Left colon (tissue), 2 donors: ENCODE measurements at regions not wholly inside any gene's neighbourhood (a gene's known extent, or its start where the extent isn't known, plus 50 kb on each side); places are given as distances from the start of the nearest gene placed in this dataset.

ENCODE experiments used
- ATAC-seq: fragments of 200-7000 bp; cut with Tn5 transposase; one replicate; pipeline ENCODE4 v1.9.1; 2020; ENCODE audit warnings: mild to moderate bottlenecking, moderate library complexity
- DNase-seq, 2 donors: peaks; one replicate each; pipeline ENCODE4 v3.0.0-alpha.2; 2020
- intact Hi-C, 2 donors: fragments of 100-400 bp; cut with DNase I in 1 of 2; cut with micrococcal nuclease in 1 of 2; formaldehyde crosslinking; loops; one replicate each; pipeline versions ENCODE4 v1.11.2 to v1.14.0; 2022; cut with DNase I, micrococcal nuclease
- donor health status: DM: no; HTN: no; CAD: no.
- donor health status: DM: yes; HTN: yes; CAD: no.

DNA sequence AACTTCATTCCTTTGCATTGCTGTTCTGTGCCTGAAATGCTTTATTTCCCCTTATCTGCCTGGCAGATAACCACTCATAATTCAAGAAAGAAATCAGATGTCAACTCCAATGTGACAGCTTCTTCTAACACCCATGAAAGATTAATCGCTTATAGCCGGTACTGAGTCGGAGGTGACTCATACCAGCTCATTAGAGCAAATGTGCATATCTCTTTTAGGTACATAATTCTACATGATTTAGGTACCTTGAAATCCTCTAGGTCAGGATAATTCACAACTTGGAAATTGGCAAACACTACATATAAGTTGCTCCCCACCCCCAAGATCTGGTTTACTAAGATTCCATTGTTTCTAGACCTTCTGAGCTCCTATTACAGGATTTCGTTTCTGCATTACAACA lies 554.4 kb upstream of the SORCS1 start:
- ATAC-seq (no peak), DNase-seq (no peak)
- intact Hi-C loops = no loop called here

DNA sequence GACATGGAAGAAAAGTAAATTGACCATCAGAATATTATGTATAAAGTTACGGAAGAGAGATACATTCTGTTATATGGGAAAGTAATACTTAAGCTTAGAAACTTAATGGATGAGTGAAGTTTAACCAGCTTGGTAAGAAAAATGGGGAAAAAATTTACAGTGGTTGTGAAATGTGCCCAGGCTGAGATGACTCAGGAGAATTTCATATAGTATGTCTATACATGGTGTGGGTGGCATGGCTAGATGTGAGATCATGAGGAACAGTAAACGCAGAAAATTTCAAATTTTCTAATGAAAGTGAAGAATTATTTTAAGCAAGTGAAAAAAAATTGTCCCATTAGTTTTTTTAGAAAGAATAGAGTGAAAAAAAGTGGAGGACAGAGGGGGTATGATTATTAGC lies 552.5 kb upstream of the SORCS1 start:
- DNase-seq (no peak), ATAC-seq (no peak)
- intact Hi-C loops = no loop called here

DNA sequence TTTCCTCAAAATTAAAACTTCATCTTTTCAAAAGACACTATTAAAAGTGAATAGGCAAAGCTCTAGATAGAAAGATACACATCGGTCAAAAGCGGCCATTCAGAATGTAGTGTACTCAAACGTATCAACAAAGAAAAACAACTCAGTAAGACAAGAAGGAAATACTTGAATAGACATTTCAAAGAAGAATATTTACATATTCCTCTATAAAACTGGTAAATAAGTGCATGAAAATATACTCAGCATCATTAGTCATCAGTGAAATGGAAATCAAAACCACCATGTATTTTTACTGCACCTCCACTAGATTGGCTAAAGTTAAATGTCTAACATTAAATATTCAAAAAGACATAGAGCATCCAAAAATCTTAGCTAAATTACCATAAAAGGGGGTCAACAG lies 551.1 kb upstream of the SORCS1 start:
- no peak for ATAC-seq
- intact Hi-C loops = no loop called here
- no peak for DNase-seq

DNA sequence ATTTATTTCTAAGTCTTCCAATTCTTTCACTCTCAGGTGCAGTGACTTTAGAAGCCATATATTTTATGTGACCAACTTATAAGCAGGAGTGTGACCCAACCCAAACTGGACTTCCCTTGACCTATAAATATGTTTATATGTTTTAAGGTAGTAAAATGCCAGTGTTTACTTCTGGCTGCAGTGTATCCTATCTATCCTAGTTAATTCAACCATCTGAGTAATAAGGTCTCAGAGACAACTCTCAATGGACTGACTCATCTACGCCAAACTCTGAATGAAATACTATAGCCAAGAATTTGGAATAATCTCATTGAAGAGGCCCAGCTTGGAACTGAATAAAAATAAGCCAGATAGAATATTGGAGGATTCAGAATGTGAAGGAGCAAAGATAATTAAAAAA lies 544.5 kb upstream of the SORCS1 start:
- intact Hi-C loops = no loop called here
- no peak for DNase-seq
- no peak for ATAC-seq

DNA sequence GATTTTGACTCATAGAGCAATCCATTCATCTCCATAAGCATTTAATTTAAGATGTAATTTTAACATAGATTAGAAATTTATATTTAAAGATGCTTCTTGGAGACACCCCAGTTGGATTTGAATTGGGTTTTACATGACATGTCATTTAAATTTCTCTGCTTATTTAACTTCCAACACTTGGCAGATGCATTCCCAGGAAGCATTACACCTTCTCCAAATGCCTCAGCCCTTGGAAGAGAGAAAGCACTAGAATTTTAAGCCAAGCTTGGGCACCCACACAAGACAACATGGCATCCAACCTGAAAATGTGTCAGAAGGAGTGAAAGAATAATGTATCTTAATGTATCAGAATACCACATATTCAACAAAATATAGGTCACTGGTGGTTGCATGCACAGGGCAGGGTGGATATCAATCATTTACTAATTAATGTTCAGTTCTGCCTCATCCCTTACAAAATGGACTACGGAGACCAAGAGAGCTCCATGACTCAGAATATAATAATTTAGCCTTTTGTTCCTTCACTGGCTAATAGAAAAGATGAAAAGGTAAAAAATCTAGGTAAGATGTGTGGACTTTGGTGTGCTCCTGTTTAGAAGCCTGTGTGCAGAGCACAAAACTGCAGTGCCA lies 541.7 kb upstream of the SORCS1 start:
- ATAC-seq = no peak
- intact Hi-C loops = no loop called here
- no peak for DNase-seq

DNA sequence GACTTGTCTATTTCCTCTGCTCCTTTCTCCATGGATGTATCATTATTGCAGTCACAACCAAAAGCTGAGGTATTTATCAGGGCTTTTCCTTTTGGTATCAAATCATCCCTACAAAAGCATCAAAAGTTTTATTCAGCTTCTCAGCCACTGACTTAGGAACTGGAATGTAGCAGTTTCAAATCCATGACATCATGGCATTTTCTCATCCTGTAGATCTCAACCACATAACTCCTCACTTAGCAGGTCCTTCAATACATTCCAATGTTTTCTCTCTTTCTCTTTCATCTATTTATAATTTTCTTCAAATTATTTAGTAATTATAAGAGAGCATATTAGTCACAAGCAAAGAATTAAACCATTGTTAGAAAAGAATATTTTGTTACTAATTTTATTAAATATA lies 537.4 kb upstream of the SORCS1 start:
- intact Hi-C loops = no loop called here
- ATAC-seq = no peak
- no peak for DNase-seq

DNA sequence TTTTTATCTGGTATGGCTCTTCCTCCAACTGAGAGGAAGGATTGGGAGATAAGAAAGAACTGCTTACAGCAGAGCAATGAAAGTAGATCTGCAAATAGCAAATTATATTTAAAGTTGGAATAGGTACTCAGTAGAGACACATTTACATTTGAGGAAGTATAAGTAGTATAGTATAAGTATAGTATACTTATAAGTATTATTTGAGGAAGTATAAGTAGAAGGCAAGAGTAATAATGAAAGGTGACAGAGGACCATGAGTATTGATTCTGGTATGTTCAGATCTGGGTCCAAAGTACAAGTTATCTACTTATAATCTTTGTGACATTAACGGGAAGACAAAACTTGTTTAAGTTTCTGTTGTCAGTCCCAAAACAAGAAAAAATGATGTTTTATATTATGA lies 527.6 kb upstream of the SORCS1 start:
- no peak for ATAC-seq
- intact Hi-C loops = no loop called here
- DNase-seq = no peak

DNA sequence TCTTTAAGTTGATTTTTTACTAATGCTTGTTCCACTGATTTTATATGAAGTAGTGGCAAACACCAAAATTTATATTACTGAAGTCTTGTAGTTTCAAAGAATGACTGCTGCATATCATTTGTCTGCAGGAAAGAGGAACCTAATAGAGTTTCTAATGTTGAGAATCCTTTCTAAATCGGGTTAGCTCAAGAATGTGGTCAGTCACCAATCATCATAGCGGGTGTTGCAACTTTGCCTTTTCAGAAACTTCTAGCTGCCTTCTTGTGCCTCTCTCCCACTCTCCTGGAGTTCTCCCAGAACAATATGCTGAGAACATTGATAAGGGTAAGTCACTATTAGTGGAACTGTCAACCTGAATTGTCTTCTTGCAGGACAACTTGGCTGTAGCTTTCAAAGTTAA lies 524.8 kb upstream of the SORCS1 start:
- no peak for DNase-seq
- intact Hi-C loops = no loop called here
- ATAC-seq = no peak

DNA sequence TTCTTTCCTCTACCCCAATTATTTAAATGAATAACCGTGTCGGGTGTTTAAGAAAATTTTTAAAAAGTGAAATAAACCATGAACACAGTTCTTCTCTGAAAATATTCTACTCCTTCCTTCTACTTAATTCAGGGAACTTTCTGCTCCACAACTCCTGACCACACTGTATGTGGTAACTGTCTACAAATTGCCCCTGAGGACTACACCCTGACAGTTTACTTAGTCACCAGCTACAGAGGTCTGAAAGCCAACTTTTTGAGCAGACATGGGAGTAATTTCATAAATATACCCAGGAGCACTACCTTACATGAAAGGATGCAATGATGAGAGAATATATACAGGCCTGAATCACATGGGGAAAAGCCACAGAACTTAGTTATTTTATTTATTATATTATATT lies 523.2 kb upstream of the SORCS1 start:
- ATAC-seq = no peak
- intact Hi-C loops = no loop called here

DNA sequence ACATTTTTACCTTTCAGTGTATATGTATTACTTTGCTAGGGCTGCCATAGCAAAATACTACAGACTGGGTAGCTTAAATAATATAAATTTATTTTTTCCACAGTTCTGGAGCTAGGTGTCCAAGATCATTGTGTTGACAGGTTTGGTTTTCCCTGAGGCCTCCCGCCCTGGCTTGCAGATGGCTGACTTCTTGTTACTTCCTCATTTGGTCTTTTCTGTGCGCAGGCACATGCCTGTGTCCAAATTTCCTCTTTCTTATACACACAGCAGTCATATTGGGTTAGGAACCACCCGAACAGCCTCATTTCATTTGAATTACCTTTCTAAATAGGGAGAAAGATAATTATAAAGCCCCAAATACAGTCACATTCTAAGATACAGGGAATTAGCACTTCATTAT lies 521.6 kb upstream of the SORCS1 start:
- peak; percentile 63 for ATAC-seq
- peak; percentile 16 to 28 for DNase-seq
- intact Hi-C loops = no loop called here

More for the DNA sequence above, 523.2 kb upstream of the SORCS1 start:
- DNase-seq = no peak

DNA sequence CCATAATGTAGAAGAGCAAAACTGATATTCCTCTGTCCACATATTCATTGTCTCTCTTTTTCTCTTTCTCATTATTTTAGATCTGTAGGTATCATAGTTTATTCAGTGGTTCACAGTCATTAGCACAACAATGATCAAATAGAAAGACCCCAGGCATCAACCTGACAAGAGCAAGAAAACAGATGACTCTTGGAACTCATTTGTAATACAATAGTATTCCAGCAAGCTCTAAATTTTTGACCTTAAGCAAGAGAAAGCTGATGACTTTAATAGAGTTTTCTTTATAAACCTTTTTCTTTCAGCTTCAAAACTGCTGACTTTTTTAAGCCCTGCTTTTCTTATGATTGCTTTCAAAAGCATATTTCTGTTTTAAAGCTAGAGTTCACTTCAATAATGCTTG lies 507.5 kb upstream of the SORCS1 start:
- DNase-seq = no peak
- no peak for ATAC-seq
- intact Hi-C loops = no loop called here

DNA sequence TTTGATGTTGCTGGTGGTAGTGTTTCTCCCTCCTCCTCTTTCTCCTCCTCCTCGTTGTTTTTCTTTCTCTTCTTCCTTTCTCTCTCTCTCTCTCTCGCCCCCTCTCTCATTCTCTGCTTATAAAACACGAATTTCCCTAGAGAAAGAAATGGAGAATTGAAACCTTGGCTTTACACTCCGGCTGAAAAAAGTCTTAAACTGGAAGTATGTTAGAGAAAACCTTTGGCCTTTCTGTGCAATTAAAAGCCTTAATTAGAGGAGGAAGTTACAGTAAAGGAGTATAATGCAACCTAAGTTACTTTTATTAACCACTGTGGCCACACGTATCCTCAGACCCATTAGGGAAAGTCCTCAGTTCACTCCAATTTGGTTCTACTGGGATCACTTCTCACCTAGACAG lies 501.7 kb upstream of the SORCS1 start:
- ATAC-seq (no peak), DNase-seq (no peak)
- intact Hi-C loops = no loop called here

DNA sequence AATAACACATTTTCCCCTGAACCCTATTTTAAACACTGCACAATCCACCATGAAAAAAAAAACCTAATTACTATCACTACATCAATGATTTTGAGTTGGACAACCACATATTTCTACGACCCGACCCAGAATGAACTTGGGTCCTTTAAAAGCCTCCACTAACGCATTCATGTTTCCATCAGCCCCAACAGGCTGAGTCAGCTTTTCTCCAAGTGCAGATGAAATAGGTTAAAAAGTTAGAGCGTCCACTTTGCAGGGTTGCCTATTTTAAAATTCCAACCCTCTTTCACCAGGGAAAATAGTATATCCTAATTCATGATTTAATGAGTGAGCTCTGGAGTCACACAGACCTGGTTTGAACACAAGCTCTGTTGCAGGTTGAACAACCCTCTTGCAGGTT lies 501.0 kb upstream of the SORCS1 start:
- intact Hi-C loops = no loop called here
- DNase-seq (no peak), ATAC-seq (no peak)

DNA sequence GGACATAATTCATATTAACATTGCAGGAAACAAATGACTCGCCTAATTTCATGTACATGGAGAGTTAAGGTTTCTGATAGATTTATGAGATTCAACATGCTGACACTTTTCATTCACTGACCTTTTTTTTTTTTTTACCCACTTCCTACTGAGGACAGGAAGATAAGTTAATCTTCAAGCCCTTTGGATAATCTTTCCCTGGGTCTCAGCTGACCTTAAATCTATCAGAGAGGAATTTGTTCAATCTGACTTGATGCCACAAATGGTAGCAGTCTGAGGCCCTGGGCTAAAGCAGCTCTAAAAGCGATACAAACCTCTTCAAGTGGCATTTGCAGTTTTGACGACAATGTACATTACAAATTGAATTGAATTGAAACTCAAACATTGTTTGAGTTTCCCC lies 493.3 kb upstream of the SORCS1 start:
- ATAC-seq = no peak
- DNase-seq = no peak
- intact Hi-C loops = no loop called here

DNA sequence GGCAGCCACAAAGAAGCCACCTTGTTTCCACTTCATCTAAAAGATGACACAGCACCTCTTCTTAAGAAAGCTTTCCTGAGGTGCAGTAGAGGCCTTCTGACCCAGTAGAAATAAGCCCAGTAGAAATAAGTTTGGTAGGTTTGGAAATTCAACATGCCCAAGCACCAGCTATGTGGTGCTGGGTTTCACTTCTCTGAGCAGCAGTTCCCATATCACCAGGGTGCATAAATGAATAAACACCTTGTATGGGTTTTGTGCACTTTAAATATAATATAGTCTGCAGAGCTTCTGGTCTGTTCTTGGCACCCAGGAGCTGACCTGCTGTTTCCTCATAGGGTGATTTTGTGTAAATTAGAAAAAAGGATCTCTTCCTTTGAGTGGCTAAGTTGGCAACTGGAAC lies 492.4 kb upstream of the SORCS1 start:
- ATAC-seq (no peak), DNase-seq (no peak)
- intact Hi-C loops = no loop called here

DNA sequence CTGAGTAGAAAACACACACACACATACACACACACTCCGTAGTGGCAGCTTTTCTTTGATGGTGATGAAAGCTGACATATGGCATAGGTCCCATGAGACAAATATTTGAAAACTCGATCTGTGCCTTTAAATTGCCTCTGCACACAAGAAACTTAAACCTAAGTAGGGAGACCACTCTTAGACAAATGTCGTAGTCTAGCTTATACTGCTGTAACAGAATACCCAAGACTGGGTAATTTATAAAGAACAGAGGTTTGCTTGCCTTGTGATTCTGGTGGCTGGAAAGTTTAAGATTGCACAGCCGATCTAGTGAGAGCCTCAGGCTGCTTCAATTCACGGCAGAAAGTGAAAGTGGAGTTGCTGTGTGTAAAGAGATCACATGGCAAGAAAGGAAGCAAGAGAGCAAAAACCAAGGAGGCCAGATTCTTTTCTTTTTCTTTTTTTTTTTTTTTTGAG lies 489.4 kb upstream of the SORCS1 start:
- peak; percentile 19 to 47 for DNase-seq
- ATAC-seq = peak; percentile 96
- intact Hi-C loops = no loop called here

DNA sequence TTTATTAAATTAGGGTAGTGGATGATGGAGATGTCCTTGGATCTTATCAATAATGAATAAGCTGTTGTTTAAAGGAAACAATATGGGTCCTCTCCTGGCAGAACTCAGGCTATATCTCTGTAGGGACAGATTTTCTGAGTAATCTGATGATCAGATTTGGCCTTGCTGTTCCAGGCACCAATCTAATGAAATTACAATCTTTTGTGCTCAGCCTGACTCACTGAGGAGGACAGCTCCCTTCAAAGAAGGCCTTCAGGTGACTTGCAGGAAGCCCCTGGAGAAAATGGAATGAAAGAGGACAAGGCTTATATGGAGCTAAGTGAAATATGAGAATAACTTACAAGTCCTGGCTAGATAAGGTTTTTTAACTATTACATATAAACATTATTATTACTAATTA lies 486.4 kb upstream of the SORCS1 start:
- ATAC-seq = no peak
- intact Hi-C loops = no loop called here
- DNase-seq = no peak

DNA sequence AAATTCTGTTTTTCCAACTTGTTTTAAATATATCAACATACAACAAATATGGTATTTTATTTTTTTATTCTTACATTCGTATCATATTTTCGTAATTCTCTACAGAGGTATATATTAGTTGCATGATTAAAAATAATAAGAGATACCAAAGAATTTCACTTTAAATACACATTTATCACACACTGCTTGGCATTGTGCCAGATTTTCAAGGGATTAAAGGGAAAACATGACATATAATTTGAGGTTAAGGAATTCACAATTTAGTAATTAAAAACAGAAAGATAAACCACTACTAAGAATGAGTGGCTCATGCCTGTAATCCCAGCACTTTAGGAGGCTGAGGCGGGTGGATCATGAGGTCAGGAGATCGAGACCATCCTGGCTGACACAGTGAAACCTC lies 484.7 kb upstream of the SORCS1 start:
- DNase-seq (no peak), ATAC-seq (no peak)
- intact Hi-C loops = no loop called here

DNA sequence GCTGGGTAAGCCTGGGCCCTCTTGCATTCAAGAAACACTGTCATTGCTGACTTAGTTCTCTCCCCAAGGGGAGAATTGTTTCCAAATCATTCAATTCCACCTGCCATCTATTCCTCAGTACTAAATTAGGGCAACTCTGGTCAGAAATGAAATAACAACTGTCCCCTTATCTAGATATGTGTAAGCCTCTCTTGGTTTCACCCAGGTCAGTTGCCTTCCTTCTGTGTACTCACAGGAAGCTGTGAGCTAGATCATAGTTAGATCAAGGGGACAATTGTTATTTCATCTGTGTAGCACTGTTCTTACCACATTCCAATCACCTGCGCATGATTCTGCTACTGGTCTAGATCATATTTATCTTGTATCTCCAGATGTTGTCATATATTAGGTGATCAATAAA lies 483.0 kb upstream of the SORCS1 start:
- intact Hi-C loops = no loop called here
- no peak for ATAC-seq

DNA sequence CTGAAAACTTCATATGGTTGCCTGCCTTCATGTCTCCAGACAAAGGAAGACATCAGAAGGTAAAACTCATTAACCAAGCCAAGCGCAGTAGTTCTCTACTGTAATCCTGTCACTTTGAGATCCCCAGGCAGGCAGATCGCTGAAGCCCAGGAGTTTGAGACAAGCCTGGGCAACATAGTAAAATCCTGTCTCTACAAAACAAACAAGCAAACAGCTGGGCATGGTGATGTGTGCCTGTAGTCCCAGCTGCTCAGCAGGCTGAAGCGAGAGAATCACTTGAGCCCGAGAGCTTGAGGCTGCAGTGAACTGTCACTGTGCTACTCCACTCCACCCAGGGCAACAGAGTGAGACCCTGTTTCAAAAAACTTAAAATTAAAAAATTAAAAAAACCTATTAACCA lies 467.4 kb upstream of the SORCS1 start:
- intact Hi-C loops = no loop called here
- ATAC-seq = no peak

More for the DNA sequence above, 483.0 kb upstream of the SORCS1 start:
- DNase-seq = no peak

DNA sequence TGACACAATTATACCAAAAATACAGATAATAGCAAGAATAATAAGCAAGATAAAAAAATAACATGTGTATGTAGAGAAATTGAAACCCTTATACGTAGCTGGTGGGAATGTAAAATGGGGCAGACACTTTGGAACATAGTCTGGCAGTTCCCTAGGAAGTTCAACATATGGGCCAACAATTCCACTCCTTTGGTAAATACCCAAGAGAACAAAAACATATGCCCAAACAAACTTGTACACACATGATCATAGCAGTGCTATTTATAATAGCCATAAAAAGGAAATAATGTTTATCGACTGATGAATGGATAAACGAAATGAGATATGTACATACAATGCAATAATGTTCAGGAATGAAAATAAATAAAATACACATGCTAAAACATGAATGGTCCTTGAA lies 462.4 kb upstream of the SORCS1 start:
- peak; percentile 54 for ATAC-seq
- intact Hi-C loops = no loop called here
- no peak for DNase-seq

More for the DNA sequence above, 467.4 kb upstream of the SORCS1 start:
- no peak for DNase-seq

DNA sequence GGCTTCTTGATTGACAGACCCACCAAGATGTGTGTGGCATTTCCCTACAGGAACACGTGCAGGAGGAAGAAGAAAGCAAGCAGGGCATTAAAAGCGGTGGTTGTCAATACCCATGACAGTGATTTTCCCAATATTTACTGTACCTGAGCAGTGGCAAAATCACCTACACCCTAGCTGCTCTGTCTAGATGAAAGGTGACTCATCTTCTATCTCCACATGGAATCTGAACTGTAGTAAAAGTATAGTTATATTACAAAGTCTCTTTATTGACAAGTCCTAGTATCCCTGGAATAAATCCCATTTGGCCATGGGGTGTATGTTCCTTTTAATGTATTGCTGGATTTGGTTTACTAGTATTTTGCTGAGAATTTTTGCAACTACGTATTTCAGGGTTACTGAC lies 458.8 kb upstream of the SORCS1 start:
- DNase-seq (no peak), ATAC-seq (peak; percentile 83)
- intact Hi-C loops = no loop called here
